K562 (cell line): ENCODE measurements at regions not wholly inside any gene's neighbourhood (a gene's known extent, or its start where the extent isn't known, plus 50 kb on each side); places are given as distances from the start of the nearest gene placed in this dataset.

Source experiments
- ATF3 ChIP-seq, 2 experiments: fragments of 450-650 bp in 1 of 2; sonication (generic) in 1 of 2; formaldehyde crosslinking in 1 of 2; IDR thresholded peaks in 1 of 2; conservative IDR thresholded peaks in 1 of 2; 2 replicates each; pipeline versions ENCODE4 v1.6.1 to v1.8.1; 2016 to 2023; ENCODE audit warnings: mild to moderate bottlenecking in 2 of 2, moderate library complexity in 2 of 2, inconsistent platforms in 1 of 2, missing genetic modification reagents in 1 of 2
- TF ChIP-seq, protein P1 (sequence below): fragments of 450-650 bp; IDR thresholded peaks from 2 replicates; pipeline ENCODE4 v1.6.1; 2016; ENCODE audit warnings: mild to moderate bottlenecking, moderate library complexity

DNA sequence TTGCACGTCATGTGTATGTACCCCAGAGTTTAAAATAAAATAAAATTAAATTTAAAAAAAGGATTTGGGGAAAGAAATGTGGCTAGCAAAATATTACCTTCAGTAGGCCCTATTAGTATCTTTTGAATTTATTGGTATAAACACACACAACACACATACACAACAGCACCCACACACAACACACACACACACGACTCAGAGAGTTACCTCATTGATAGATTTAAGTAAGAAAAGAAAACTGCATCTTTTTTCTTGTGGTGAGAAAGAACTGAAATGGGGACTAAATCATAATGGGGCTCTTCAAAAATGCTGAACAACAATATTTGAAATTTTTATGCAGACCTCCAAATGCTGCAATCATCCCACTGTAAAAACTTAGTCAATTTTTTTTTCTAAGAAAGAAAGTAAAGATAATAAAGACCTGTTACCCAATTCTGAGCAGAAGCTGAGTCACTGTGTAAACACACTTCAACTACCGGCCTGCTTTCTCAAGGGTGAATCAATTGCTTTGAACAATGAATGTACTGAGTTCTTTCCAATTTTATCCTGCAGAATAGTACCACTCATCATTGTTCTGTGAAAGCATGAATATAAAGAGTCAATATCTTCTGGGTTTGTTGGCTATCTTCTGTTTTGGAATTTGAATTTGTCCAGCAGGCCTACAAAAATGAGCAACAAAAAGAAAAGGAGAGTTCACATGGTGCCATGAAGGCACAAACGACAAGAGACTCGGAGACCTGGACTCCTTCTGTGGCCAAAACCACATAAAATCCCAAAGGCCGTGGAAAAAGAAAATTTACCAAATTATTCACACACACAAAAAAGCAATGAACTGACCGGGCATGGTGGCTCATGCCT is 57.9 kb upstream of the CCNG1 start (continued):
- TF ChIP-seq, protein P1, sequence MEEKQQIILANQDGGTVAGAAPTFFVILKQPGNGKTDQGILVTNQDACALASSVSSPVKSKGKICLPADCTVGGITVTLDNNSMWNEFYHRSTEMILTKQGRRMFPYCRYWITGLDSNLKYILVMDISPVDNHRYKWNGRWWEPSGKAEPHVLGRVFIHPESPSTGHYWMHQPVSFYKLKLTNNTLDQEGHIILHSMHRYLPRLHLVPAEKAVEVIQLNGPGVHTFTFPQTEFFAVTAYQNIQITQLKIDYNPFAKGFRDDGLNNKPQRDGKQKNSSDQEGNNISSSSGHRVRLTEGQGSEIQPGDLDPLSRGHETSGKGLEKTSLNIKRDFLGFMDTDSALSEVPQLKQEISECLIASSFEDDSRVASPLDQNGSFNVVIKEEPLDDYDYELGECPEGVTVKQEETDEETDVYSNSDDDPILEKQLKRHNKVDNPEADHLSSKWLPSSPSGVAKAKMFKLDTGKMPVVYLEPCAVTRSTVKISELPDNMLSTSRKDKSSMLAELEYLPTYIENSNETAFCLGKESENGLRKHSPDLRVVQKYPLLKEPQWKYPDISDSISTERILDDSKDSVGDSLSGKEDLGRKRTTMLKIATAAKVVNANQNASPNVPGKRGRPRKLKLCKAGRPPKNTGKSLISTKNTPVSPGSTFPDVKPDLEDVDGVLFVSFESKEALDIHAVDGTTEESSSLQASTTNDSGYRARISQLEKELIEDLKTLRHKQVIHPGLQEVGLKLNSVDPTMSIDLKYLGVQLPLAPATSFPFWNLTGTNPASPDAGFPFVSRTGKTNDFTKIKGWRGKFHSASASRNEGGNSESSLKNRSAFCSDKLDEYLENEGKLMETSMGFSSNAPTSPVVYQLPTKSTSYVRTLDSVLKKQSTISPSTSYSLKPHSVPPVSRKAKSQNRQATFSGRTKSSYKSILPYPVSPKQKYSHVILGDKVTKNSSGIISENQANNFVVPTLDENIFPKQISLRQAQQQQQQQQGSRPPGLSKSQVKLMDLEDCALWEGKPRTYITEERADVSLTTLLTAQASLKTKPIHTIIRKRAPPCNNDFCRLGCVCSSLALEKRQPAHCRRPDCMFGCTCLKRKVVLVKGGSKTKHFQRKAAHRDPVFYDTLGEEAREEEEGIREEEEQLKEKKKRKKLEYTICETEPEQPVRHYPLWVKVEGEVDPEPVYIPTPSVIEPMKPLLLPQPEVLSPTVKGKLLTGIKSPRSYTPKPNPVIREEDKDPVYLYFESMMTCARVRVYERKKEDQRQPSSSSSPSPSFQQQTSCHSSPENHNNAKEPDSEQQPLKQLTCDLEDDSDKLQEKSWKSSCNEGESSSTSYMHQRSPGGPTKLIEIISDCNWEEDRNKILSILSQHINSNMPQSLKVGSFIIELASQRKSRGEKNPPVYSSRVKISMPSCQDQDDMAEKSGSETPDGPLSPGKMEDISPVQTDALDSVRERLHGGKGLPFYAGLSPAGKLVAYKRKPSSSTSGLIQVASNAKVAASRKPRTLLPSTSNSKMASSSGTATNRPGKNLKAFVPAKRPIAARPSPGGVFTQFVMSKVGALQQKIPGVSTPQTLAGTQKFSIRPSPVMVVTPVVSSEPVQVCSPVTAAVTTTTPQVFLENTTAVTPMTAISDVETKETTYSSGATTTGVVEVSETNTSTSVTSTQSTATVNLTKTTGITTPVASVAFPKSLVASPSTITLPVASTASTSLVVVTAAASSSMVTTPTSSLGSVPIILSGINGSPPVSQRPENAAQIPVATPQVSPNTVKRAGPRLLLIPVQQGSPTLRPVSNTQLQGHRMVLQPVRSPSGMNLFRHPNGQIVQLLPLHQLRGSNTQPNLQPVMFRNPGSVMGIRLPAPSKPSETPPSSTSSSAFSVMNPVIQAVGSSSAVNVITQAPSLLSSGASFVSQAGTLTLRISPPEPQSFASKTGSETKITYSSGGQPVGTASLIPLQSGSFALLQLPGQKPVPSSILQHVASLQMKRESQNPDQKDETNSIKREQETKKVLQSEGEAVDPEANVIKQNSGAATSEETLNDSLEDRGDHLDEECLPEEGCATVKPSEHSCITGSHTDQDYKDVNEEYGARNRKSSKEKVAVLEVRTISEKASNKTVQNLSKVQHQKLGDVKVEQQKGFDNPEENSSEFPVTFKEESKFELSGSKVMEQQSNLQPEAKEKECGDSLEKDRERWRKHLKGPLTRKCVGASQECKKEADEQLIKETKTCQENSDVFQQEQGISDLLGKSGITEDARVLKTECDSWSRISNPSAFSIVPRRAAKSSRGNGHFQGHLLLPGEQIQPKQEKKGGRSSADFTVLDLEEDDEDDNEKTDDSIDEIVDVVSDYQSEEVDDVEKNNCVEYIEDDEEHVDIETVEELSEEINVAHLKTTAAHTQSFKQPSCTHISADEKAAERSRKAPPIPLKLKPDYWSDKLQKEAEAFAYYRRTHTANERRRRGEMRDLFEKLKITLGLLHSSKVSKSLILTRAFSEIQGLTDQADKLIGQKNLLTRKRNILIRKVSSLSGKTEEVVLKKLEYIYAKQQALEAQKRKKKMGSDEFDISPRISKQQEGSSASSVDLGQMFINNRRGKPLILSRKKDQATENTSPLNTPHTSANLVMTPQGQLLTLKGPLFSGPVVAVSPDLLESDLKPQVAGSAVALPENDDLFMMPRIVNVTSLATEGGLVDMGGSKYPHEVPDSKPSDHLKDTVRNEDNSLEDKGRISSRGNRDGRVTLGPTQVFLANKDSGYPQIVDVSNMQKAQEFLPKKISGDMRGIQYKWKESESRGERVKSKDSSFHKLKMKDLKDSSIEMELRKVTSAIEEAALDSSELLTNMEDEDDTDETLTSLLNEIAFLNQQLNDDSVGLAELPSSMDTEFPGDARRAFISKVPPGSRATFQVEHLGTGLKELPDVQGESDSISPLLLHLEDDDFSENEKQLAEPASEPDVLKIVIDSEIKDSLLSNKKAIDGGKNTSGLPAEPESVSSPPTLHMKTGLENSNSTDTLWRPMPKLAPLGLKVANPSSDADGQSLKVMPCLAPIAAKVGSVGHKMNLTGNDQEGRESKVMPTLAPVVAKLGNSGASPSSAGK, result peak; percentile 20; the same call in 1 of the 2 replicates
- TF ChIP-seq ATF3 (IDR thresholded peaks at IDR 0.05), result peak; percentile 87
- TF ChIP-seq ATF3 (CRISPR knock-in tag; conservative IDR thresholded peaks at IDR 0.05), result no peak
